AML-193 (cell line): ENCODE measurements at regions not wholly inside any gene's neighbourhood (a gene's known extent, or its start where the extent isn't known, plus 50 kb on each side); places are given as distances from the start of the nearest gene placed in this dataset.

Experiments used
- DNase-seq, 2 experiments: peaks; one replicate each; lab custom pipeline; 2025; lab: John Stamatoyannopoulos, UW

- no peak for DNase-seq
Measured at GRCh38 chr5:74316064-74316603, 324.4 kb downstream of the ENC1 start.

- no peak for DNase-seq
Measured at GRCh38 chr5:74314906-74315305, 325.6 kb downstream of the ENC1 start.

GRCh38 chr5:74313896-74314295 is 326.6 kb downstream of the ENC1 start:
- no peak for DNase-seq

GRCh38 chr5:74312746-74313145 is 327.8 kb downstream of the ENC1 start:
- no peak for DNase-seq

- no peak for DNase-seq
Measured at GRCh38 chr5:74311961-74312360, 328.6 kb downstream of the ENC1 start.

GRCh38 chr5:74310997-74311930 is 329.3 kb downstream of the ENC1 start:
- DNase-seq: no peak

- no peak for DNase-seq
Measured at GRCh38 chr5:74310386-74310785, 330.1 kb downstream of the ENC1 start.

GRCh38 chr5:74309050-74309449 is 331.5 kb downstream of the ENC1 start:
- no peak for DNase-seq

- no peak for DNase-seq
Measured at GRCh38 chr5:74306845-74307244, 333.7 kb downstream of the ENC1 start.

- no peak for DNase-seq
Measured at GRCh38 chr5:74304536-74304935, 336.0 kb downstream of the ENC1 start.

GRCh38 chr5:74303578-74303977 is 336.9 kb downstream of the ENC1 start:
- no peak for DNase-seq

GRCh38 chr5:74301576-74301975 is 339.0 kb downstream of the ENC1 start:
- DNase-seq: no peak

- DNase-seq: no peak
Measured at GRCh38 chr5:74300808-74301389, 339.6 kb downstream of the ENC1 start.

- DNase-seq: no peak
Measured at GRCh38 chr5:74299833-74300232, 340.7 kb downstream of the ENC1 start.

- DNase-seq: no peak
Measured at GRCh38 chr5:74296685-74297408, 343.7 kb downstream of the ENC1 start.

- DNase-seq: no peak
Measured at GRCh38 chr5:74295676-74296075, 344.9 kb downstream of the ENC1 start.

GRCh38 chr5:74295141-74295540 is 345.4 kb downstream of the ENC1 start:
- no peak for DNase-seq

GRCh38 chr5:74294231-74294705 is 346.3 kb downstream of the ENC1 start:
- peak; percentile 53 to 61 for DNase-seq

GRCh38 chr5:74293182-74293581 is 347.3 kb downstream of the ENC1 start:
- DNase-seq: no peak

GRCh38 chr5:74290634-74291241 is 349.8 kb downstream of the ENC1 start:
- DNase-seq: no peak

- no peak for DNase-seq
Measured at GRCh38 chr5:74289691-74290090, 350.8 kb downstream of the ENC1 start.

- DNase-seq: no peak
Measured at GRCh38 chr5:74289238-74289637, 351.3 kb downstream of the ENC1 start.
